GM12865 (cell line): ENCODE measurements at regions not wholly inside any gene's neighbourhood (a gene's known extent, or its start where the extent isn't known, plus 50 kb on each side); places are given as distances from the start of the nearest gene placed in this dataset.
A peak's percentile ranks its signal among the peaks of the same experiment; 100 is the strongest.
"Not testable (repeated sequence)": the region's sequence is repeated elsewhere in the genome, so short reads cannot be mapped to it uniquely, and the experiment has no call there.

Experiments used
- DNase-seq: peaks from one replicate; pipeline ENCODE4 v3.0.0; 2010; ENCODE audit warnings: low read depth
- H3K4me3 ChIP-seq: 2 replicates; pipeline ENCODE4 v1.5.1; 2011; ENCODE audit warnings: mild to moderate bottlenecking, low read depth, low read length, control low read depth
- TF ChIP-seq, protein P1 (sequence below): IDR thresholded peaks from 2 replicates; pipeline ENCODE4 v1.5.1; 2011; ENCODE audit warnings: low read length, control low read depth, low read depth, inconsistent platforms; ENCODE audit not compliant: insufficient read depth; ENCODE audit errors: missing control alignments

DNA sequence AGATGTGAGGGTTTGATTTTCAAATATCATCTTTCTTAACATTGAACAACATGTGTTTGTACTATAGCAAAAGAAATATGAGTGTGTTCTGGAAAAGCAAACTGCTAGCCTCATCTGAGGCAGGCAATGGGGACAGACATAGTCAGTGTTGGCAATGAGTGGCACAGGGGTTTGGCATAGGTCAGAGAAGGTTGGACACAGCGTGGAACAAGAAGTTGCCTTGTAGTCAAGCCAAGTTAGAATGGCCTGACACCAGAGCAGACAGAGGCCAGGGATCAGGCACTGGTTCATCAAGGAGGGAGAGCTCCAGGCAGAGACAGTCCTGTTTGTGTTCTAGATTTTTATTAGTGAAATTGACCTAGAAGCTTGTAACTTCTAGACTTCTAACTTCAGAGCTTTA, 100.8 kb upstream of the TANK start:
- H3K4me3 ChIP-seq: no peak overlapping the region
- TF ChIP-seq, protein P1, sequence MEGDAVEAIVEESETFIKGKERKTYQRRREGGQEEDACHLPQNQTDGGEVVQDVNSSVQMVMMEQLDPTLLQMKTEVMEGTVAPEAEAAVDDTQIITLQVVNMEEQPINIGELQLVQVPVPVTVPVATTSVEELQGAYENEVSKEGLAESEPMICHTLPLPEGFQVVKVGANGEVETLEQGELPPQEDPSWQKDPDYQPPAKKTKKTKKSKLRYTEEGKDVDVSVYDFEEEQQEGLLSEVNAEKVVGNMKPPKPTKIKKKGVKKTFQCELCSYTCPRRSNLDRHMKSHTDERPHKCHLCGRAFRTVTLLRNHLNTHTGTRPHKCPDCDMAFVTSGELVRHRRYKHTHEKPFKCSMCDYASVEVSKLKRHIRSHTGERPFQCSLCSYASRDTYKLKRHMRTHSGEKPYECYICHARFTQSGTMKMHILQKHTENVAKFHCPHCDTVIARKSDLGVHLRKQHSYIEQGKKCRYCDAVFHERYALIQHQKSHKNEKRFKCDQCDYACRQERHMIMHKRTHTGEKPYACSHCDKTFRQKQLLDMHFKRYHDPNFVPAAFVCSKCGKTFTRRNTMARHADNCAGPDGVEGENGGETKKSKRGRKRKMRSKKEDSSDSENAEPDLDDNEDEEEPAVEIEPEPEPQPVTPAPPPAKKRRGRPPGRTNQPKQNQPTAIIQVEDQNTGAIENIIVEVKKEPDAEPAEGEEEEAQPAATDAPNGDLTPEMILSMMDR: no peak
- DNase-seq: no peak

DNA sequence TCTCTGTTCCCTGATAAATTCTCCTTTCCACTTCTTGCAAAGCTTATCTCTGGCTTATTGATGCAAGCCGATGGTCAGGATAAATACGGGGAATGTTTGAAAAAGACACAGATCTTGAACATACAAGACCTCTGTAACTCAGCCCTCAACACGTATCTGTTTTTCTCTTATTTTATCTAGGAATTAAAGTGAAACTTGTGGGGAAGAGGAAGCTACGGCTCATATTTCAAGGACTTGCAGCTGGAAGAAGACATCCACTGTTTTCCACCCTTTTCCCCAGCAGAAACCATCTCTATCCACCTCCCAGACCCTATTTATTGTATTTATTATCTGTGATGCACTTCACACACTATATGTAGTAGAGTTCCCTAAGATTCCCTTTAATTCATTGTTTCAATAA, 98.4 kb upstream of the TANK start:
- TF ChIP-seq, protein P1: no peak
- H3K4me3 ChIP-seq: no peak overlapping the region
- DNase-seq: no peak

DNA sequence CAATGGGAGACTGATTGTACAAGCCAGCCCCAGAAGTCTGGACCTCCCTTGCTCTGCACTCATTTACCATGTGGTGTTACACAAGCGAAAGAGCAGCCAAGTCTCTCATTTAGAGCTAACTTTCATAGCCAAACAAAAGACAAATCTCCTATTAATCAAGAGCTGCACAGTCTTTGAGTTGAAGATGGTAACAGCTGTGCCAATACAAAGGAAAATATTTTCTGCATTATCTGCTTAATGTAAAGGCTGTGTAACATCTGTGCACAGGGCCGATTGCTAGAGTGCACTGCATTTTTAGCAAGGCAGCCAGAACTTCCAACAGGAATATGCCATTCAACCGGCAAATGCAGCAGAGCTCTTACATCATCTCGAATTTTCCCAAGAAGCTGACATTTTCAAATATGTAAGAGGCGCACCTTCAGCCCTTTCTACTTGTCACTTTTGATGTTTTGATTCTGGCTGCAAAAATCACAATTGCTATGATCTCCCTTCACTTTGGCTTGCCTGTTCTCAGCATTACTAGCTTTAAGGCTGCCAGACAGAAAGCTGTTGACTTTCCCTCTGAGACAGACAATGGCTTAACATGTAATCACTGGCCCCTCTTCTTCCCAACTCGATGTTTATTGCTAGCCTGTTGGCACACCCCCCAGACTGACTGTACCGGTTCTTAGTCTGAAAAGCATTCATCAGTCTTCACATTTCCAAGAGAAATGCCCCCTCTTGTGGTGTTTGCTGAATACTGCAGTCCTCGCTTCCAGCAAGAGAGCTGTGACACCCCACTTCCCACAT, 96.9 kb upstream of the TANK start:
- peak; percentile 82 for DNase-seq
- no peak overlapping the region for H3K4me3 ChIP-seq
- TF ChIP-seq, protein P1: peak; percentile 86

DNA sequence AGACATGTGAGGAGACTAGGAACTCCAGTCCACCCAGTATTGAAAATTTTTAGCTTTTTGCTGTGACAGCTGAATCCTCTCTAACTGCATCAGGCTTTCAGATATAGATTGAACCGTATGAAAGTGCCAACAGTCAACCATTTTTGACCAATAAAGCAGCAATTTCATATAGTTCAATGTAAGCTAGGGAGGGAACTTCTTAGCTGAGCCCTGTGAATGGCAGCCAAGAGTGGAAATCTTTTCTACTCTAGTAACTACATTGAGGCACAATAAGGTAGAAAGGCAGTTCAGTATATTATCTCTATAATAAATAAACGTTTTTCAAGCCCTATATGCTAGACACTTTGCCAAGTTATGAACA, 96.3 kb upstream of the TANK start:
- no peak overlapping the region for H3K4me3 ChIP-seq
- TF ChIP-seq, protein P1: no peak
- no peak for DNase-seq

DNA sequence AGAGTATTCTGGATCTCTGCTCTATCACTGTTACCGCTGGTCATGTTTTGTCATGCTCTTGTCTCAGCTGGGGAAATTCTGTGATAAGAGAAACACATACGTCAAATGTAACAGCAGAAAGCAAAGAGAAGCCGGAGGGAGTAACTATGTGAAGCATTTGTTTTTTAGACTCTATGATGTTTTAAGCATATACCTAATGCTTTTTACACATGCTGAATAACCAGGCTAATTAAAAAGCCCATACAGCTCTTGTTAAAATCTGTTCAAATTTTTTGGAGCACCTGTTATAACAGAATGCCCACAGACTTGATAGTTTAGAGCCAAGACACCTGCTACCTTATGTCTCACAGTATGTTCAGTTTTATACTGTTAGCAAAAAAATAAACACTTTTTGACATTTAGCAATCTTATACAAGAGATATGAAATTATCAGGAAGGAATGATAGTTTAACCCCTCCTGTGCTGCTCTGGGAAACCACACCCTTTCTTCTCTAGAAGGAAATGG, 92.3 kb upstream of the TANK start:
- no peak for DNase-seq
- TF ChIP-seq, protein P1: no peak
- H3K4me3 ChIP-seq: no peak overlapping the region

DNA sequence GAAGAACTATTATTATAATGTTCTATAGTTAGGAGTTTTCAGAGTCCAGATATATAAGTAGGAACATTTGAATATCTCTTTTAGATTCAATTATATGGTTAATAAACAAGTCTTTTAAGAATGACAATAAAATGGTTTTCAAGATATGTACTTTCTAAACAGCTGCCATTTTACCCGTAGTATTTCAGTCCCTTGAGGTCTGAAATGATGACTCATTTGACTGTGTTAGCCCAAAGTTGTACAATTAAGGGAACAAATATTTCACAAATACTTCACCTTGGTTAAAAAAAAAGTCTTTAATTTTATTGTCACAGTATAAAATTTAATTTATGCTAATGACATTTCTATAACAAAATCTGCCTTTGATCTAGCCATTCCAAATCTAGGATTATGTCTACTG, 91.6 kb upstream of the TANK start:
- no peak for DNase-seq
- no peak overlapping the region for H3K4me3 ChIP-seq
- TF ChIP-seq, protein P1: no peak

DNA sequence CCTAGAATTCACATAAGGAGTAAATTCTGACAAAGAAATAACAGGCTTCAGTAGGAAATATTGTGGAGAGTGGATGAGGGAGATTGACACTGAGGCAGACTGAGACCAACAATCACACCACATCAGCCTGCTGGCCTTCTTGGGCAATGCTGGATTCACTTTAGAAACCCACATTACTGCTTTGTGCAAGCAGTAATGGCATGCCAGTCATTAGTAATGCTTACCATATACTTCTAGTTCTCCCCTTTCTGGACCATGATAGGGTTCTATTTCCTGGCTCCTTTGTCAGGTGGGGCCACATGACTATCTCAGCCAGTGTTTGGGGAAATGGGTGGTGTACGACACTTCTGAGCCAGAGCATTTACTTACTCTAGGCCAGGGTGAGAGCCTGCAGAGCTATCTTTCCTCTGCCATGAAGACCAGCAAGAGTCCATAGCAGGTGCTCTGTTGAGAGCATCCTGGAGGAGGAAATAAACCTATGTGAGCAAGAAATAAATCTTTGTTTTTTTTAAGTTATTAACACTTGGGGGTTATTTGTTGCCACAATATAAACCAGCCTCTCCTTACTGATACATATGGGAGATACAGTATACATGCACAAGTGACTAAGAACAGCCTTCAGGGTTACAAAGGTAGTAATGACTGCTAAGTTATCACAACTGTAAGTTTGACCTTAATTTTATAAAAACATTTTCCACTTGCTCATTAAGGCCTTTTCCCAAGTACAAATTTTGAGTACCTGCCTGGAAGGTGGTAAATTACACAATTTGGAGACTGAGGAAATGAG, 89.3 kb upstream of the TANK start:
- no peak for DNase-seq
- TF ChIP-seq, protein P1: no peak
- H3K4me3 ChIP-seq: no peak overlapping the region

DNA sequence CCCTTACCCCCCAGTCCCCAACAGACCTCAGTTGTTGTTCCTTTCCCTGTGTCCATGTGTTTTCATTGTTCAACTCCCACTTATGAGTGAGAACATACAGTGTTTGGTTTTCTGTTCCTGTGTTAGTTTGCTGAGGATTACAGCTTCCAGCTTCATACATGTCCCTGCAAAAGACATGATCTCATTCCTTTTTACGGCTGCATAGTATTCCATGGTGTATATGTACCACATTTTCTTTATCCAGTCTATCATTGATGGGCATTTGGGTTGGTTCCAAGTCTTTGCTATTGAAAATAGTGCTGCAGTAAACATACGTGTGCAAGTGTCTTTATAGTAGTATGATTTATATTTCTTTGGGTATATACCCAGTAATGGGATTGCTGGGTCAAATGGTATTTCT, 87.8 kb upstream of the TANK start:
- DNase-seq, H3K4me3 ChIP-seq: not testable (repeated sequence)
